WTC11 (cell line): ENCODE measurements at regions not wholly inside any gene's neighbourhood (a gene's known extent, or its start where the extent isn't known, plus 50 kb on each side); places are given as distances from the start of the nearest gene placed in this dataset.
A peak's percentile ranks its signal among the peaks of the same experiment; 100 is the strongest.

Source experiments
- ATAC-seq: fragments of 200-7000 bp; cut with Tn5 transposase; 2 replicates; pipeline ENCODE4 v1.10.0; 2021; ENCODE audit warnings: mild to moderate bottlenecking, moderate library complexity
- CTCF ChIA-PET: fragments of 300-600 bp; sonication (Branson Sonifier 250); formaldehyde crosslinking; loops from one replicate; lab custom pipeline; 2021; ENCODE audit warnings: antibody characterized with exemption; lab: Charles Lee
- POLR2A ChIA-PET: fragments of 350-600 bp; sonication (Branson Sonifier 250); formaldehyde crosslinking; loops from one replicate; lab custom pipeline; 2021; ENCODE audit warnings: antibody characterized with exemption; lab: Charles Lee
- DNase-seq: peaks from one replicate; pipeline ENCODE4 v3.0.0; 2021; ENCODE audit warnings: low spot score
- H3K27ac Mint-ChIP-seq: 2 replicates; pipeline ENCODE4 v1.8.0; 2021; ENCODE audit warnings: mixed read lengths
- H3K27me3 Mint-ChIP-seq: 2 replicates; pipeline ENCODE4 v1.8.0; 2021; ENCODE audit warnings: low read depth, mild to moderate bottlenecking, moderate library complexity, mixed read lengths
- H3K36me3 Mint-ChIP-seq: 2 replicates; pipeline ENCODE4 v1.8.0; 2021; ENCODE audit warnings: mixed read lengths
- H3K4me1 Mint-ChIP-seq: 2 replicates; pipeline ENCODE4 v1.8.0; 2022; ENCODE audit warnings: mixed read lengths
- H3K4me3 Mint-ChIP-seq: 2 replicates; pipeline ENCODE4 v1.8.0; 2021; ENCODE audit warnings: mild to moderate bottlenecking, moderate library complexity, mixed read lengths
- H3K9me3 Mint-ChIP-seq: 2 replicates; pipeline ENCODE4 v1.8.0; 2021; ENCODE audit warnings: mixed read lengths
- CDX4 ChIP-seq: fragments of 250-450 bp; sonication (Bioruptor Pico); IDR thresholded peaks from 2 replicates; pipeline ENCODE4 v1.9.0; 2021; ENCODE audit warnings: moderate library complexity, mild to moderate bottlenecking, inconsistent platforms, borderline replicate concordance
- EMX1 ChIP-seq: fragments of 250-450 bp; sonication (Bioruptor Pico); IDR thresholded peaks from 2 replicates; pipeline ENCODE4 v1.8.0; 2021; ENCODE audit warnings: mild to moderate bottlenecking
- GTF2I ChIP-seq: fragments of 250-450 bp; sonication (Bioruptor Pico); conservative IDR thresholded peaks from 2 replicates; pipeline ENCODE4 v1.4.0; 2021; ENCODE audit warnings: mild to moderate bottlenecking
- HMGA2 ChIP-seq: fragments of 250-450 bp; sonication (Bioruptor Pico); IDR thresholded peaks from 2 replicates; pipeline ENCODE4 v1.4.0; 2021; ENCODE audit warnings: mild to moderate bottlenecking, moderate library complexity
- HMGXB4 ChIP-seq: sonication (generic); formaldehyde crosslinking; IDR thresholded peaks from 2 replicates; pipeline ENCODE4 v1.8.1; 2023; ENCODE audit warnings: mild to moderate bottlenecking, moderate library complexity, missing genetic modification reagents
- IRF1 ChIP-seq: sonication (generic); formaldehyde crosslinking; IDR thresholded peaks from 2 replicates; pipeline ENCODE4 v1.8.0; 2023; ENCODE audit warnings: missing genetic modification reagents
- MLX ChIP-seq: sonication (generic); formaldehyde crosslinking; IDR thresholded peaks from 2 replicates; pipeline ENCODE4 v1.8.1; 2023; ENCODE audit warnings: mild to moderate bottlenecking, missing genetic modification reagents, moderate library complexity
- NFYB ChIP-seq: sonication (generic); formaldehyde crosslinking; conservative IDR thresholded peaks from 2 replicates; pipeline ENCODE4 v1.8.0; 2022; ENCODE audit warnings: low read depth, missing genetic modification reagents
- NR3C1 ChIP-seq: sonication (generic); formaldehyde crosslinking; conservative IDR thresholded peaks from 2 replicates; pipeline ENCODE4 v1.8.1; 2023; ENCODE audit warnings: low read depth, mild to moderate bottlenecking, missing genetic modification reagents
- OVOL2 ChIP-seq: fragments of 250-450 bp; sonication (Bioruptor Pico); IDR thresholded peaks from 2 replicates; pipeline ENCODE4 v1.9.0; 2021; ENCODE audit warnings: mild to moderate bottlenecking, borderline replicate concordance
- PREB ChIP-seq: sonication (generic); formaldehyde crosslinking; IDR thresholded peaks from 2 replicates; pipeline ENCODE4 v1.8.1; 2022; ENCODE audit warnings: mild to moderate bottlenecking, missing genetic modification reagents, moderate library complexity, borderline replicate concordance
- ZBTB43 ChIP-seq: sonication (generic); formaldehyde crosslinking; IDR thresholded peaks from 2 replicates; pipeline ENCODE4 v1.8.1; 2023; ENCODE audit warnings: mild to moderate bottlenecking, missing genetic modification reagents
- ZNF138 ChIP-seq: sonication (generic); formaldehyde crosslinking; conservative IDR thresholded peaks from 2 replicates; pipeline ENCODE4 v1.8.1; 2022; ENCODE audit warnings: mild to moderate bottlenecking, moderate library complexity, missing genetic modification reagents
- ZNF263 ChIP-seq: sonication (generic); formaldehyde crosslinking; IDR thresholded peaks from 2 replicates; pipeline ENCODE4 v1.8.1; 2022; ENCODE audit warnings: low read depth, mild to moderate bottlenecking, moderate library complexity, missing genetic modification reagents
- ZNF416 ChIP-seq: fragments of 250-450 bp; sonication (Bioruptor Pico); IDR thresholded peaks from 2 replicates; pipeline ENCODE4 v1.9.0; 2021; ENCODE audit warnings: mild to moderate bottlenecking, inconsistent platforms
- ZNF512 ChIP-seq: sonication (generic); formaldehyde crosslinking; IDR thresholded peaks from 2 replicates; pipeline ENCODE4 v1.8.1; 2022; ENCODE audit warnings: missing genetic modification reagents, borderline replicate concordance
- ZNF532 ChIP-seq: fragments of 250-450 bp; sonication (Bioruptor Pico); IDR thresholded peaks from 2 replicates; pipeline ENCODE4 v1.9.0; 2021; ENCODE audit warnings: mild to moderate bottlenecking, borderline replicate concordance
- ZNF671 ChIP-seq: fragments of 250-450 bp; sonication (Bioruptor Pico); IDR thresholded peaks from 2 replicates; pipeline ENCODE4 v1.8.0; 2021; ENCODE audit warnings: mild to moderate bottlenecking

GRCh38 chr14:48319823-48320222, 644.4 kb upstream of the MDGA2 start (continued):
- no peak for TF ChIP-seq HMGA2 (CRISPR knock-in tag)

GRCh38 chr14:48304729-48305128, 629.3 kb upstream of the MDGA2 start:
- 0 out of 2 replicates have a peak, but pooled peaks cover 4% of the 10 kb centered on the region for H3K9me3 Mint-ChIP-seq
- DNase-seq, result no peak
- H3K4me1 Mint-ChIP-seq, result peaks cover 7% of the 10 kb centered on the region; the same call in 1 of the 2 replicates
- H3K36me3 Mint-ChIP-seq, result no peaks in the 10 kb centered on the region
- no peak for TF ChIP-seq ZNF138 (CRISPR knock-in tag)
- no peak for TF ChIP-seq ZNF532 (CRISPR knock-in tag)
- no peak for TF ChIP-seq MLX (CRISPR knock-in tag)
- no peak for TF ChIP-seq OVOL2 (CRISPR knock-in tag)
- TF ChIP-seq ZNF671 (CRISPR knock-in tag), result no peak
- TF ChIP-seq ZNF416, result no peak
- TF ChIP-seq ZBTB43 (CRISPR knock-in tag), result no peak
- H3K4me3 Mint-ChIP-seq, result no peak overlapping the region
- no peak overlapping the region for H3K27ac Mint-ChIP-seq
- ChIA-PET CTCF (no interaction called here), POLR2A (no interaction called here)
- ATAC-seq, result peak; percentile 47; the same call in 1 of the 2 replicates
- H3K27me3 Mint-ChIP-seq, result no peaks in the 10 kb centered on the region; the same call in 1 of the 2 replicates

- Mint-ChIP-seq H3K36me3 (peaks cover 26% of the 10 kb centered on the region), H3K4me3 (no peak overlapping the region), H3K27me3 (no peaks in the 10 kb centered on the region), H3K9me3 (peaks cover 34% of the 10 kb centered on the region), H3K27ac (no peak overlapping the region), H3K4me1 (no peaks in the 10 kb centered on the region)
- TF ChIP-seq EMX1 (CRISPR knock-in tag) (no peak), ZNF512 (CRISPR knock-in tag) (no peak), MLX (CRISPR knock-in tag) (no peak), NFYB (CRISPR knock-in tag) (no peak), ZNF263 (no peak), ZBTB43 (CRISPR knock-in tag) (no peak), IRF1 (CRISPR knock-in tag) (no peak), PREB (CRISPR knock-in tag) (no peak), HMGXB4 (CRISPR knock-in tag) (no peak), GTF2I (no peak), CDX4 (no peak), NR3C1 (CRISPR knock-in tag) (no peak)
- DNase-seq (no peak), ATAC-seq (no peak)
- ChIA-PET CTCF (no interaction called here), POLR2A (no interaction called here)
Observed at GRCh38 chr14:48289701-48290100, 614.3 kb upstream of the MDGA2 start.
